ENCODE measurements at regions not wholly inside any gene's neighbourhood (a gene's known extent, or its start where the extent isn't known, plus 50 kb on each side); places are given as distances from the start of the nearest gene placed in this dataset.

GRCh38 chr2:223300326-223300725, 248.3 kb downstream of the KCNE4 start:
- 86 to 87% (median 87%) methylated on average over 4 of the region's 4 CpGs for WGBS, 3 donors
- no peaks in the 10 kb centered on the region for H3K9me3 ChIP-seq
- H3K36me3 ChIP-seq: no peaks in the 10 kb centered on the region
- H3K27me3 ChIP-seq: no peaks in the 10 kb centered on the region
- H3K4me1 ChIP-seq (ENCODE audit: insufficient read depth): no peaks in the 10 kb centered on the region
- H3K4me3 ChIP-seq: no peak overlapping the region
- TF ChIP-seq POLR2A (IDR thresholded peaks at IDR 0.05) (no peak), CTCF (IDR thresholded peaks at IDR 0.05) (no peak), EP300 (IDR thresholded peaks at IDR 0.05) (no peak)
- intact Hi-C loops (cut with DNase I): no loop called here
- no peak for DNase-seq
- no peak overlapping the region for H3K27ac ChIP-seq

GRCh38 chr2:223306371-223306770, 254.4 kb downstream of the KCNE4 start:
- WGBS, 3 donors: 74 to 83% (median 75%) methylated on average over 3 of the region's 3 CpGs
- intact Hi-C loops (cut with DNase I): no loop called here
- no peak overlapping the region for H3K4me3 ChIP-seq
- no peaks in the 10 kb centered on the region for H3K27me3 ChIP-seq
- no peaks in the 10 kb centered on the region for H3K4me1 ChIP-seq (ENCODE audit: insufficient read depth)
- H3K27ac ChIP-seq: no peak overlapping the region
- TF ChIP-seq EP300 (IDR thresholded peaks at IDR 0.05) (no peak), CTCF (IDR thresholded peaks at IDR 0.05) (no peak), POLR2A (IDR thresholded peaks at IDR 0.05) (no peak)
- no peaks in the 10 kb centered on the region for H3K36me3 ChIP-seq
- no peak for DNase-seq
- no peaks in the 10 kb centered on the region for H3K9me3 ChIP-seq

GRCh38 chr2:223311889-223312680, 260.1 kb downstream of the KCNE4 start:
- no peaks in the 10 kb centered on the region for H3K27me3 ChIP-seq
- H3K27ac ChIP-seq: no peak overlapping the region
- no peaks in the 10 kb centered on the region for H3K9me3 ChIP-seq
- no peak for DNase-seq
- 66 to 78% (median 67%) methylated on average over 11 of the region's 11 CpGs for WGBS, 3 donors
- H3K4me1 ChIP-seq (ENCODE audit: insufficient read depth): no peaks in the 10 kb centered on the region
- H3K36me3 ChIP-seq: no peaks in the 10 kb centered on the region
- intact Hi-C loops (cut with DNase I): no loop called here
- no peak overlapping the region for H3K4me3 ChIP-seq
- TF ChIP-seq EP300 (IDR thresholded peaks at IDR 0.05) (no peak), POLR2A (IDR thresholded peaks at IDR 0.05) (no peak), CTCF (IDR thresholded peaks at IDR 0.05) (no peak)

- Histone ChIP-seq H3K9me3 (no peaks in the 10 kb centered on the region), H3K27me3 (no peaks in the 10 kb centered on the region), H3K27ac (no peak overlapping the region), H3K36me3 (no peaks in the 10 kb centered on the region), H3K4me1 (ENCODE audit: insufficient read depth) (no peaks in the 10 kb centered on the region), H3K4me3 (no peak overlapping the region)
- TF ChIP-seq CTCF (IDR thresholded peaks at IDR 0.05) (no peak), POLR2A (IDR thresholded peaks at IDR 0.05) (no peak), EP300 (IDR thresholded peaks at IDR 0.05) (no peak)
- intact Hi-C loops (cut with DNase I): no loop called here
- 79 to 89% (median 81%) methylated on average over 2 of the region's 2 CpGs for WGBS, 3 donors
- DNase-seq: no peak
Observed at GRCh38 chr2:223313101-223313500, 261.1 kb downstream of the KCNE4 start.
